GM18867 (cell line): ENCODE measurements at regions not wholly inside any gene's neighbourhood (a gene's known extent, or its start where the extent isn't known, plus 50 kb on each side); places are given as distances from the start of the nearest gene placed in this dataset.

Experiments
- ATAC-seq: cut with Tn5 transposase; IDR thresholded peaks from one replicate; pipeline ENCODE4 v1.9.1; 2021; ENCODE audit warnings: mild to moderate bottlenecking, moderate library complexity; ENCODE audit not compliant: unreplicated experiment

DNA sequence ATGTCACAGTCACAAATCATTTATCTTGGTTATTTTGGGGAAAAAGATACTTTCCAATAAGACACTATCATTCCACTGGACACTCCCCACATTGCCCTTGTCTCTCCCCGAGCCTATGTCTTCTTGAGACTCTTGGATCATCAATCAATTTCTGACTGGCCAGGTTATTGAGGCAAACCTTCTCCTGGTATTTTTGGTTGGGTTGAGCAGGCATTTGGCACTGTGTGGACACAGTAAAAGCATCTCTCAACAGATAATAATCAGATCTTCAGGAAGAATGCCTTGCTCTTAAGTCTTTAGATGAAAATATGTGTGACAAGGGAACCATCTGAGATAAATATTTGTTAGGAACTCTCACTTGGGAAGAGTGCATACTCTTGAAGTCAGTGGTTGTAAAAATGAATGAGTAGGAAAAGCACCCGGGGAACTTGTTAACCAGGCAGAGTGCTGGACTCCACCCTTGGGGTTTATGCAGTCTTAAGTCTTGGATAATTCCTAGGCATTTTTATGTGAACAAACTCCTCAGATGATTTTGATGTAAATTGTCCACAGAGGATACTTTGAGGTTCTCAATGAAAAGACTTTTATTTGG is 223.8 kb upstream of the CLINT1 start:
- ATAC-seq: no peak

DNA sequence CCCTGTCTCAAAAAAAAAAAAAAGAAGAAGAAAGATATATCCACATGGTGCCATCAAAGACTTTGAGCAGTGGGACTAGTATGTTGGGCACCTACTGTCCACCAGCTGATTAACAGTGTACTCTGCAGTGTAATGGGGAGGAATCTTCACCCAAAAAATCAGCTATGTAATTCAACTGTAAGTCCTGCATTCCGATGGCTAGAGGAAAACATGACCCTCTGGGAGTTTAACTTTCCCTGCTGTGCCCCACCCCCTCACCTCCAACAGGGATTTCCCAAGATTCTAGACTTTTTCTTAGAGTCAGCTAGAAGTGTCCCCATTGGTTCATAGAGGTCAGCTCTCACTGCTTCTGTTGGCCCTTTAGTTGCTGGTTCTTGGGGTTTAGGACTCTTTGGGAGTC is 221.2 kb upstream of the CLINT1 start:
- no peak for ATAC-seq

DNA sequence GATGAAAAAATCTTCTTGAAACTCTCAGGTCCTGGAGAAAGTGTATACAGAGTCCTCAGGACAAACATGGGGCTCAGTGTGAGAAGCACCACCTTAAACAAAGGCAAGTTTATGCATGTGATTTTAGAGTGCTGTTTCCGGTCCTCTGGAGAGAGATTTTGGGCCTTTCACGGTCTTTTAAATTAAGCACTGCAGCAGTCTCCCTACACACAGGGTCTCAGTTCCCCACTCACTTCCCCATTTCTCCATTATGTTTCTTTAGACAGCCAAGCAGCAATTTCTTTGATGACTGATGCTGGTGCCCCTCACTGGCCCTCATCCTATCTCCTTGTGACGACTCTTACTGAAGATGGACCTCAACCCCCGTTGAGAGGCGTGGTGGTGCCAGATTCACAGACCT is 220.2 kb upstream of the CLINT1 start:
- no peak for ATAC-seq

DNA sequence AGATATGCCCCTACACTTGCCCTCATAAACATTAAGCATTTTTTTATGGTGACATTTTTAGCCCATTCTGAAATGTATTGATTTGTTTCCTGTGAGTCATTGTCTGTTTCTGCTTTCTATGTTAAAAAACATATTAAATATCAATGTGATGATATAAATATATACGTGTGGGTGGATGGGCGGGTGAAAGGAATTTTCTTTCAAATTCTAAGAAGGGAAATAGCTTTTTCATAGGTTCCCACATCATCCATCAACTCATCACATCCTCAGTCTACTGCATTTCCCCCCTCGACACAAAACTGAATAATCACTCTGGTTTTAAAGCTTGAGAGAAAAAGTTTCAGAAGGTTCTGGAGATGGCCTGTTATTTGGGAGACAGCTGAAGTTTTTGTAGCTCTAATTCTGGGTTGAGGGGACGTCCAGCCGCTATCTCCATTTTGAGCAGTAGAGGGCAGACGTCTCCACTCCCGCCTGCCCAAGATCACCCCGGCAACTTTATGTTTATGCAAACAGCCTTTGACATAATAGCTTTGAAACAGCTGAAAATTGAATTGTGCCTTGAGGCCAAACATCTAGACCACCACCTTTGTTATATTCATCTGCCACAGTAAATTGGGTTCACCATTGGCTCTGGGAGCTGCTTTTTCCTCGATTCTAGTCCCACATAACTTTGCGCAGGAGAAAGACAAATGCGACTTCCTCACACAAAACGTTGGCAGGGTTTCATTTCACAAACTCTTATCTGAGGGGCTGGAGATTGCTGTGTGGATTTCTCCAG is 216.2 kb upstream of the CLINT1 start:
- peak; percentile 91 for ATAC-seq

DNA sequence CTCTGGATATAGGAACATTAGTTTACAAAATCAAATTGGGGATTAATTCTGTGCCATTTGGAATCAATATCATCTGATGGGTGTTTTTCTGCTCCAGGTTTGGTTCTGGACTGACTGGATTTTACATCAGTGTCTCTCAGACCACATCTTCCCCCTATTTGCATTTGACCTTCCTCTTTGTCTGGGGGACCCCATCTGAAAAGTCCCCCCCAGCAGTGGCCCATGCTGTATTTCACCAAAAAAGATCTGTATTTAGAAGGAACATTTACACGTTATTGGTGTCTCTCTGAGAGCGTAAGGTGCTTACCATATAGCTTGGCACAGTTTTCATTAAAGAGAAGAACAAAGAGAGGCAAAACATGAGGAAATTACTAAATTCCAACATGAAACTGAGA is 215.6 kb upstream of the CLINT1 start:
- ATAC-seq: no peak

DNA sequence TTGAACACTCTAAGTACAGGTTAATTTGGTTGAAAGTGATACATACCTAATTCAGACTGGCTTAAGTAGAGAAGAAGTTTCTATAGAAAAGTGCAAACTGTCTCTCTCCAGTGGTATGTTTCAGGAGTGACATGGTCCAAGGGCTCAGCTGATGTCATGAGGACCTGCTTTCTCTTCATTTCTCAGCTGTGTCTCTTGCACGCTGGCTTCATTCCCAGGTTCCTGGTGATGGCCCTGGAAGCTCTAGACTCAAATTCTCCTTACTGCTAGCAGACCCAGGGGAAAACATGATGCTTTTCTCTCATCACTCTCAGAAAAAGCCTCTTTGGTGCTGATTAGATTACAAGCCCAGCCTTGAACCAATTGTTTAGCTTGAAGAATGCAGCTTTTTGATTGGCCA is 211.9 kb upstream of the CLINT1 start:
- ATAC-seq: no peak

DNA sequence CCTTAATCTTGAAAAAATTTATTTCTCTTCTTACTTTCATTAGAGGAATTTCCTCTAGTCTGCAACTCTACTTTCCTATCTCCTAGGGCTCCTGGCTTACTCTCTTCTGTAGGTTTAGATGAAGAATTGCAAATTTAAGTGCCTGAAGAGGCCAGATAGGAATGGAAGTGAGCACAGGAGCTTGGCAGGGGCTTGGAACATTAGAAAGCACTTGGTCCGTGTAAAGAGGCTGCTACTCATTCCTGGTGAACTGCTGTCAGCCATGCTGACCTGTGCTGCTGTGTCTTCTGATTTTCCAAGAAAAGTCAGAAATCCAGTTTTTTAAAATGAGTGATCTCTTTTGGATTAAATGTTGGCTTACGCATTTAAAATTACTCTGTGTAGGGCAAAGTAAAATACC is 210.9 kb upstream of the CLINT1 start:
- ATAC-seq: no peak

DNA sequence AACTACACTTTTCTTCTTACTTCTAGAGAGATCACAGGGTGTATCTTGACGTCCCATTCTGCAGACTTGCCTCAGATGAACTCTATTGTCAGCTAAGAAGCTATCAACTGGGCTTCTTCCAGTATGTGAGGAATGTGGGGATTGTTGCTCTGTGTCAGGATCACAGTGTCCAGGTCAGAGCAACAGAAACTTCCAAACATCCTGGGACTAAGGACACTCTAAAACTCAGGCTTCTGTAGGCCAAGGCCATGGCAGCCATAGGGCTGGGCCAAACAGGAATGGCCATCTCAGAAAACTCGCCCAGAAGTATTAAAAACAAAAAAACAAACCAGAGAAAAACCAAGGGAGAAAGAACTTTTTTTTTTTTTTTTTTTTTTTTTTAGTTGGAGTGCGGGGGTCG is 210.0 kb upstream of the CLINT1 start:
- no peak for ATAC-seq

DNA sequence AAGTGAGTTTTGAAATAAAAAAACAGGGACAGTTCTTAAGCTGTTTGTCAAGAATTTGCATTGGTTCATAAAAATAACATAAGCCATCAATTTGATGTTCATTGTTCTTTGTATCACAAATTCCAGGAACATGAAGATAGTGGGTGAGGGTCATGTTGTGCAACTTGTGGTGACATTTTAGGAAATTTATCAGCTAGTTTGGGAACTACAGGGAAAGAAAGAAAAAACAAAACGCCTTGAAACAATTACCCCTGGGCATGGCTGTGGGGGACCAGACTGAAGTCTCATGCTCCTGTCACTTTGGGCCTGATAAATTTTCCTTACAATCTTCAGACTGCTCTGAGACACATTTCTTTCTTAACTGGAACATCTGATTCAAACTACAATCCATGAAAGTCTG is 207.1 kb upstream of the CLINT1 start:
- ATAC-seq: no peak

DNA sequence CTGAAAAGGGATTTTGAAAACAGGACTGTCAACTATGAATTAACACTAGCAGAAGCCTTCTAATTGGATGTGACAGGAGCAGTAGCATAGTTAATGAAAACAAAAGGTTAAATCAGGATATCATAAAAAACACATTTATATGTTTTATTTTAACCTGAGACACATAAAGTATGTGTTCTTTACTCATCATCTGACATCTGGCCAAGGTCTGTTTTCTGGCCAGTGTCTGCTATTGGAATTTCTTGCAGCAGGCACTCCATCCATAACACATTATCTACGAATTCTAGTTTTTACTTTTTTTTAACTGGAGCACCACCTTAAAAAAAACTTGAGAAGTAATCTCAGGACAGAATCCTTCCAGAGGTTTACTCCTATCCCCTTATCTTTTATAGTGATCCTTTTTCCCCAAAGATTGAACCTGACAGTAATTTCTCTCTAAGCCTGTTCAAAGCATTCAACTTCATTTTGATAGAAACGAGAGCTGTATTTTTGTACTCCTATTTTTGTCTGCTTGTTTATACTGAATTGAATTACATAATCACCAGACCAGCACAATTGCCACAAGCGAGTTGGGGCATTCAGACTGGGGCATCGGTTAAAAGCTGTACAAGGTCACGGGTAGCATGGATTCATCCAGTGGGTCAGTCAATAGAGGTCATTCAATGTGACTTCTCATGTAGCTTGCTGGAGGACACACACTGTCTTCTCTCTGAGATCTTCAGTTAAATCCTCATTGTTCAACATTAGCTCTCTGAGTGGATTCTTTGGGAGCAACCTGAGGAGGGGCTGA is 205.6 kb upstream of the CLINT1 start:
- no peak for ATAC-seq

DNA sequence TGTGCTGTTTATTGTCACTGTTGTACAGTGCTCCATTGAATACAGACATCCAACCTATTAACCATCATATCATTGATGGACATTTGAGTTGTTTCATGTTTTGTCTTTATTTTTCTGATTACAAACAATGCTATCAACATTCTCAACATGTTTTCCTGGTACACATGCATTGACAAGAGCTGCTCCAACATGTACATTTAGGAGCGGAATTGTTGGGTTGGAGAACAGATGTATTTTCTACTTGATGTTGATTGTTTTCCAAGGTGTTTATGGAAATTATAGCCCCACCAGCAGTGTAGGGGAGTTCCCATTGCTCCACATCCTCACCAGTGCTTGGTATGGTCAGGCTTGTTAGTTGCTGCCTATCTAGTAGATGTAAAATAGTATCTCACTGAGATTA is 204.1 kb upstream of the CLINT1 start:
- no peak for ATAC-seq

DNA sequence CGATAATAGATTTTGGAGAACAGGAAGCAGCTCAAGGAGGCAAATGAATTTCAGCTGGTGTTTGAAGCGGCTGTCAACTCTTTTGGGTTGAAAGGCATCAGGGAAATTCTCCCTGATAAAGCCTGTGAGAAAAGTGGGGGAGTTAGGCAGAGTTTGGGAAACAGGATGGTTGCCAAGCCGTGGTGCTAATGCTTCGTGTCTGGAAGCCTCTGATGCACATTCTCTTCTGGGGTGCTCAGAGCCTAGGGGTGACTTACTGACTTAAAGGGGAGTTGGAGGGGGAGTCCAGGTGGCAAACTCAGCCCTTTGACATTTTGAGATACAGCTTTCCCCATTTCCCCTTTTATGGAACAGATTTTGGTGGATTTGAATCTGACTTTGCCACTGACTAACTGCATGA is 202.5 kb upstream of the CLINT1 start:
- no peak for ATAC-seq

DNA sequence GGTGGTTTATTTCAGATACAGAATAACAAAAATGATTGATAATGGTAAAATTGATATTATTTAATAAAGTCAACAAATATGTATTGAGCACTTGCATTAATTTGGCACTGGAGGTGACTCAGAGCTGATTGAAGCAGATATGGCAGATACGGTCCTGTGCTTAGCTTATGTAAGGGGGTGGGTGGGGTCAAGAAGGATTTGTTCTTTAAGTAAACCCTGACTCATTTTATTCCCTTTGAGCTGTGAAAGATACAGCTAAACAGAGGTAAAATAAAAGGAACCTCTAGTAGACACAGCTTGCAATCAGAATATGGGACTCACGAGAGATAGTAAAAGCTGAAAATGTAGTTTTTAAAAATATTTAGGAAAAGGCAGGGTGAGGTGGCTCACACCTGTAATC is 201.3 kb upstream of the CLINT1 start:
- no peak for ATAC-seq

DNA sequence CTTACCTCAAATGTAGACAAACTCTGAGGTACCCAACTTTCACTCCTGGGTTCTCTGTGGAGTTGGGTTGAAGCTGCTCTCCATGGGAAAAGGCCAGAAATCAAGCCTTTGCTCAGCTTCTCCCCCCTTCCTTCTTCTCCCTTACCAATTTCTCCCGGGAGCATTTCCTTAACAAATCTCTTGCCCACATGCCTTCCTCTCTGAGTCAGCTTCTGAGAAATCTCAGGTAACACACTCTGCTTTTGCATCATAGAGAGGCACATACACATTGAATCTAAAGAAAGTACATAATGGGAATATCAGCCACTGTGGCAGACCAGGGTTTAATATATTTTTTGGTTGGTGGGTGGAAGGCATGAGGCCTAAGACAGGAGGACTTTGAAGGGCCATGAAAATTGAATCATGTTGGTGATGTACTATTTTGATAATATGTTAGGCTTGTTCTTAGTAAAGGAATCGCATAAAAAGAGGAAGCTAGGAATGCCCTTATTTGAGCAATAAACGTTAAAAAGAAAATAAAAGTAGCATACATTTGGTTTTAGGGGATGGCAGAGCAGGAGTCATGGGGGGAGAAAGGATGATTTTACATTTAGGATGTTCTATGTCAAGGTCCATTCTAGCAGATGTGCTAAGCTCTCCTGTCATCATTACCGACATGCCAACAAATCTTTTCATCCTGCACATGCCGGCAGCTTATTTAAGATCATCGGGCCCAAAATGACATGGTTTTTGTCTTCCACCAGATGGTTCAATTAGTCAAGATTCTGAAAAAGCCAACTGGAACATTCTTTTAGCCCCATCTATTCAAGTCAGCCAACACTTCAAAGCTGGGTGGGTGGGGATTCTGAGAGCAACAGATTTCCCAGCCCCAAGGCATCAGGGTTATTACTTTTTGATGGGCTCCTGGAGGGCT is 199.5 kb upstream of the CLINT1 start:
- no peak for ATAC-seq

DNA sequence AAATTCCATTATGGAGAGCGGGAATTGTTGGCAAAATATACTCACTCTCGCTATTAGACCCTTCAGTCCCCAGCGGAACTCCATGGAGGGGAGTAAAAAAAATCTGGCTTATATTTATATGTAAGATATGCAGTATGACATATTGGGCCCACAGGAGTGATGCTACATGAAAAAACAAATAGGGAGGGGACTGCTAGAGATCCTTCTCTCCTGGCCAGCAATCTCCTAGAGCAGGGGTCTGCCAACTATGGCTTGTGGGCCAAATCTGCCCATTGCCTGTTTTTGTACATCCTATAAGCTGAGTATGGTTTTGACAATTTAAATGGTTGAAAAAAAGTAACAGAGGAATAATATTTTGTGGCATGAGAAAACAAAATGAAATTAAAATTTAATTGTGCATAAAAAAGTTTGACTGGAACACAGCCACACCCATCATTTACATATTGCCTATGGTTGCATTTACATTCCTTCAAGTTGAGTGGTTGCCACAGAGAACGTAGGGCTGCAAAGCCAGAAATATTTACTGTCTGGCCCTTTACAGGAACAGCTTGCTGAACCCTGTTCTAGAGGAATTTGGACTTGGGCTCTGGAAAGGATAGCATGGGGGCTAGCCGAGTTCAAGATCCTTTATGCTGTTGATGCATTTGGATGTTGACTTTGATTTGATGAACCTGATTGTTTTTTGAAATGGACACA is 197.3 kb upstream of the CLINT1 start:
- no peak for ATAC-seq

DNA sequence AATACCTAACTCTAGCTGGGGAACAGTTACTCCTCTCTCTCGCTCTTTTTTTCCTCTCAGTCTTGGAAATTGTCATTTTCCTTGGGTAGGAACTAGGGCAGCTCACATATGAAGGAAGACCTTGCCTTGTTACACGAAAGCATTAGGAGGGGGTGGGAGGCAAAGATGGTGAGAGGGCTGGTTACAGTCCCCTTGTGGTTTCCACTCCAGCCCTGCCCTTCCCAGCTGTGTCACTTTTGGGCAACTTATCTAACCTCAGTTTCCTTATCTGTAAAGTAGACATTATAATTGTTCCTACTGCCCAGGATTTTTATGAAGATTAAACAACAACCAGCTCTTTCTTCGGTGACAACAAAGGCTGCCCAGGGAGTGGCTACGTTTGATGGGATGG is 196.2 kb upstream of the CLINT1 start:
- ATAC-seq: no peak

DNA sequence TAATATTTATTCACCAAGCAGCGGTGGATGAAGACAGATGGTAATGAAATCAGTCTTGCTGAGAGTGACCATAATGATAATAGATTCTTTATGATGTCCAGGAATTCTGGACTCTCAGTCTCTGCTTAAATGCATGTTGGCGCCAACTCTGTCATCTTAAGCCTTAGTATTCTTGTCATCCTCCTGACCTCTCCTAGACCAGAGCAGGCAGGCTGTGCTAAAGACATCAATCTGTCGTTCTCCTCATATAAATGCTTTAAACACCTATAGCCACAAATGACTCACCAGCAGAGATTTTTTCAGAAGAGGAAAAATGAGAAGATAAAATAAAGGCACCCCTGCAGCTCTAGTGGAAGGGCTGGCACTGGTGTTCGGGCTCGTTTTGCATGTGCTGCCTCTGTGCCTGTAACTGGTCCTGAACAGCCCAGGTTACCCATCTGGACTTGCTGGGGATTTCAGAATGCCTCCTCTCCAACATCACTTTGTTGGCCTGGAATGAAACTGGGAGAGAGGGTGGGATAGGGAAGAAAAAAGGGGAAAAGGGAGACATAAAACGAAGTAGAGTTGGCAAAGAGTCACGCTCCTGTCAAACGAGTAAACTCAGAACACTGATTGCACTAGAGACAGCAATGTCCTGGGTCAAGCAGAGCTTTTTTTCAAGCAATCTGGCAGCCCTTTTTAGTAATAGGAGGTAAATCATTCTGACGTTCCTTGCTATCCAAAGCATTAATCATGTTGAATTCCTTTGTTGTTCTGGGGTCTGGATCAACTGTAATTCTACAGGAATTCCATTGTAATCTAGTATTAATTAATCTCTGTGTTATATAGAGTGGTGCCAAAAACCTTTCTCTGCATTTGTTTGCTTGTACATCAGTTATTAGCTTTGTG is 195.5 kb upstream of the CLINT1 start:
- ATAC-seq: no peak

DNA sequence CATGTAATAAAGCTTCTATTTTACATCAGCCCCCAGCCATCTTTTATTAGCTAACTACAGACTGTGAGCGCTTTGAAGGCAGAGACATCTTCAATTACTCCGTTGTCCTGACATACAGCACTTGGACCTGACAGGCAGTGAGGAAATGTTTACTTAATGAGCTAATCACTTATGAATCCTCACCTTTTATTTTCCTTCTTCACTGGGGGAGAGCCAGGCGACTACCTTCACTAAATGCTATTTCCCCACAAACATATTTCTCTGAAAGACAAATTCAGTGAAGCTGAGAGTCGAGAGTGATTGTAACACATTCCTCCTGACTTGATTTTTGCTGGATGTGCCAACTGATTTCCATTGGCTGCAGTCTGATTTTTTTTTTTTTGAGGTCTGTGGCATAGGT is 192.1 kb upstream of the CLINT1 start:
- no peak for ATAC-seq

DNA sequence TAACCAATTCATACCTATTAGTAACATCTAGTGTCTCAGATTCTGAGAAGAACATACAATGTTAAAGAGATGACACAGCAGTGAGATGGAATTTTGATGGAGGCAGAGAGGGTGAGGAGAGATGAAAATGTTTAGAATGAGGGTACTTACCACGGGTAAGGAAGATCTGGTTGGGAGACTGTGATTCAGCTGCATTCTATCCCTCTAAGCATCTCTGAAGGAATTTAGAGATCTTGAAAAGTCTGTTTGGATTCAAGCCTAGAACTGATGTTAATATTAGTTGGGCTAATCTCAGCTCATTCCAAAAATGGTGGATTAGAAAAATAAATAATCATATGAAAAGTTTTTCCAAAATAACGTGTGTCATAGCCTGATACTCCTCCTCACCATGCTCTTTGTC is 191.5 kb upstream of the CLINT1 start:
- ATAC-seq: no peak

DNA sequence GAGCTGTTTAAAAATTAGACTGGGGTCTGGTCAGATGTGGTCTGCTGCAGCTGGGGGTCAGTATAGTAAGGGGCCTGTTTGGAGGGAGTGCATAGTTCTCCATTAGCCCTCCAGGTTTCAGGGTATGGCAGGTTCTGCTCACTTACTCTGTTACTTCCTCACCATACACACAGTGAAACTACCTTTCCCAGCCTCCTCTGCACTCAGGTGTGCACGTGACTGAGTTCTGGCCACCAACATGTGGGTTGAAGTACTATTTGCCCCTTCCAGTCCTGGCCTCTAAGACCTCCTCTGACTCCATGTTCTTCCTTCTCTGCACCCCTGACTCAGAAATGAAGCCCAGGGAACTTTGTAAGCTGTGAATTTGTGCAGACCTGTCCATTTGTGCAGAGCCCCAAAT is 190.5 kb upstream of the CLINT1 start:
- no peak for ATAC-seq
